ENCODE measurements at regions not wholly inside any gene's neighbourhood (a gene's known extent, or its start where the extent isn't known, plus 50 kb on each side); places are given as distances from the start of the nearest gene placed in this dataset.

- intact Hi-C loops (cut with DNase I; ENCODE audit: low total_unique reads) = no loop called here
Measured at GRCh38 chr7:96397936-96398598, 76.2 kb upstream of the SLC25A13 start.

GRCh38 chr7:96388620-96389383, 66.9 kb upstream of the SLC25A13 start:
- no peak for TF ChIP-seq CTCF (IDR thresholded peaks at IDR 0.05)
- no peak for TF ChIP-seq POLR2A (IDR thresholded peaks at IDR 0.05)
- 63% methylated on average over 8 of the region's 8 CpGs for WGBS, 2 donors
- intact Hi-C loops (cut with DNase I; ENCODE audit: low total_unique reads) = no loop called here
- no peak for DNase-seq (ENCODE audit: low spot score in 2 of 2)
- no peak overlapping the region for H3K4me3 ChIP-seq (ENCODE audit: low read depth, poor library complexity, severe bottlenecking)

More at GRCh38 chr7:96397936-96398598, 76.2 kb upstream of the SLC25A13 start:
- TF ChIP-seq CTCF (IDR thresholded peaks at IDR 0.05) (no peak), POLR2A (IDR thresholded peaks at IDR 0.05) (no peak)
- WGBS, 2 donors = 91 to 92% methylated on average over 8 of the region's 8 CpGs
- H3K4me3 ChIP-seq (ENCODE audit: low read depth, poor library complexity, severe bottlenecking) = no peak overlapping the region
- no peak for DNase-seq (ENCODE audit: low spot score in 2 of 2)

GRCh38 chr7:96388166-96388565, 66.3 kb upstream of the SLC25A13 start:
- no peak for DNase-seq (ENCODE audit: low spot score in 2 of 2)
- H3K4me3 ChIP-seq (ENCODE audit: low read depth, poor library complexity, severe bottlenecking) = no peak overlapping the region
- intact Hi-C loops (cut with DNase I; ENCODE audit: low total_unique reads) = no loop called here
- WGBS, 2 donors = 20 to 25% methylated on average over 2 of the region's 2 CpGs
- TF ChIP-seq POLR2A (IDR thresholded peaks at IDR 0.05) (no peak), CTCF (IDR thresholded peaks at IDR 0.05) (no peak)

GRCh38 chr7:96380111-96380512, 58.2 kb upstream of the SLC25A13 start:
- intact Hi-C loops (cut with DNase I; ENCODE audit: low total_unique reads) = no loop called here
- TF ChIP-seq POLR2A (IDR thresholded peaks at IDR 0.05) (no peak), CTCF (IDR thresholded peaks at IDR 0.05) (no peak)
- WGBS, 2 donors = 65 to 73% methylated on average over 5 of the region's 5 CpGs
- DNase-seq (ENCODE audit: low spot score in 2 of 2) = no peak
- H3K4me3 ChIP-seq (ENCODE audit: low read depth, poor library complexity, severe bottlenecking) = no peak overlapping the region

DNA sequence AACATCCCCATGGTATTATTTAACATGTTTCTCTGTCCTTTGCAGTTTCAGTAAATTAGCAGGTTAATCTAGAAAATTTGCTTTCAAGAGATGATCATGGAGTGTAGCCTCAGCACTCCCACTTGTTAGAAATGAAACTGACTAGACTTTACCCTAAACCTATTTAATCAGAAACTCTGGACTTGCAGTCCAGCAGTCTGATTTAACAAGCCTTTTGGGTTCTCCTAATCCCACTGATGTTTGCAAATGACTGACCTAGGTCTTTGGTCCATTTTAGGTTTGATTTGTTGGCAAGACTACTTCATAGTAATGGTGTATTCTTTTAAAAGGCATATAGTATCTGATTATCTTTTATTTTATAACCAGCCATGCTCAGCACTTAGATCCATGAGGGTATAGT, 55.5 kb upstream of the SLC25A13 start:
- DNase-seq (ENCODE audit: low spot score in 2 of 2) = no peak
- TF ChIP-seq CTCF (IDR thresholded peaks at IDR 0.05) (no peak), POLR2A (IDR thresholded peaks at IDR 0.05) (no peak)
- intact Hi-C loops (cut with DNase I; ENCODE audit: low total_unique reads) = no loop called here
- H3K4me3 ChIP-seq (ENCODE audit: low read depth, poor library complexity, severe bottlenecking) = no peak overlapping the region

Measured in lower leg skin (tissue), 4 donors.